NCI-H2081 (cell line): ENCODE measurements at regions not wholly inside any gene's neighbourhood (a gene's known extent, or its start where the extent isn't known, plus 50 kb on each side); places are given as distances from the start of the nearest gene placed in this dataset.
A peak's percentile ranks its signal among the peaks of the same experiment; 100 is the strongest.

ENCODE experiments used
- DNase-seq, 2 experiments: peaks; one replicate each; lab custom pipeline; 2025; lab: John Stamatoyannopoulos, UW

DNA sequence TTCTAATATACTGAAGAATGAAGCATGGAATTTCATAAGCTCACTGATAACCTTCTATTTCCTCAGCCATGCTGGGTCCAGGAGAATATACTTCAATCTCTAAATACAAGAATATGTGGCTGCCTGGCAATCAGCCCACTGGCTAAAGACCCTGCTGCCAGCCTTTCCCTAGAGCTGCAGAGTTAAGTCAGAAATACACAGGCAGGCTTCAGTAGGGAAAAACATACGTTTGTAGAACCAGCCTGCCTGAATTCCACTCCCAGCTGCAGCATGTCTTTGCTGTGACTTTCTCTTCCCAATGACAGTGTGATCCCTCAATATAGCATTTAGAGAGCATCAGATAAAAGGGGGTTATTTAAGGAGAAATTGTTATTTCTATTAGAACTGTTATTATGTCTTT is 289.1 kb downstream of the PCDH19 start:
- DNase-seq, result peak in 1 of 2 experiments; percentile 19

DNA sequence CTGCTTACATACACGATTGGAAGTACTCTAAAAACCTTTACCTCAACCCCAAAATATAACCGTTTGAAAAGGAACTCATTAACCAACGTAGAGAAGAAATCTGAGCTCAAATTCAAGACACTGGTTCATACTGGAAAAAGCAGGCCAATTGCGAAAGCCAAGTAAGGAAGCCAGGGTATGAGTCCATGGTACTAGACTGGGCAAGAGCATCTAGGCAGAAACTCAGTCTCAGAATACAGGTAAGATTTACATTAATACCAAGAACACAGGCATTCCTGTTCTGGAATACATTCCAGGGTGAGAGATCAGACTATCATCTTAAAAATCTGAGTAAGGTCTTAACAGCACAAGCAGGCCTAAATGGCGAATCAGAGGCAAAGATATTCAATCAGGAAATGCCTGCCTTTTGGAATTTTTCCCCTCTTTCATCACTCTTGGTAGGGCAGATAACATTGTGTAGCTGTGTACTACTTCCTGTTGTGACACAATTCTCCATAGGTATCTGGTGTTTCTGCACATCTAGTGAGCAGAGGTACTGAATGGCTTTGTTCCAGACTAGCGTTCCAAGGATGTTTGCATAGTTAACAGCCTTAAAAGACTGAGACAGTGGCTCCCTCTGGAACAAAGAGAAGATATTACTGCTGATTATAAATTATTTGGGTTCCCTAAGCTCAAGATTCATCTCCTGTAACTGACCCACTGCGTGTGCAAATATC is 311.3 kb downstream of the PCDH19 start:
- no peak for DNase-seq

DNA sequence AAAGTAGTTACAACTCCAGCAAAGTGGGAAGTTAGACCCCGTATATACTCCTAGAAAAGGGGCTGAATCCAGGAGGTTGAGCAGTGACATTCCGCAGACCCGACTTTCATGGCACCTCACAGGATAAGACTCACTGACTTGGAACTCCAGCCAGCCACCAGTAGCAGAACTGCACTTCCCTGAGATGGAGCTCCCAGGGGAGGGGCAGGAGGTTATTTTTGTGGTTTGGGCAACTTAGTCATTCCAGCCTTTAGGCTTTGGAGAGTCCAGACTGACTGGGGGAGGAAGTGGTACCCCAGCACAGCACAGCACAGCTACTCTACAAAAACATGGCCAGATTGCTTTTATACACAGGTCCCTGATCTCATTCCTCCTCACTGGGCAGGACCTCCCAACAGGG is 319.1 kb downstream of the PCDH19 start:
- DNase-seq, result no peak

DNA sequence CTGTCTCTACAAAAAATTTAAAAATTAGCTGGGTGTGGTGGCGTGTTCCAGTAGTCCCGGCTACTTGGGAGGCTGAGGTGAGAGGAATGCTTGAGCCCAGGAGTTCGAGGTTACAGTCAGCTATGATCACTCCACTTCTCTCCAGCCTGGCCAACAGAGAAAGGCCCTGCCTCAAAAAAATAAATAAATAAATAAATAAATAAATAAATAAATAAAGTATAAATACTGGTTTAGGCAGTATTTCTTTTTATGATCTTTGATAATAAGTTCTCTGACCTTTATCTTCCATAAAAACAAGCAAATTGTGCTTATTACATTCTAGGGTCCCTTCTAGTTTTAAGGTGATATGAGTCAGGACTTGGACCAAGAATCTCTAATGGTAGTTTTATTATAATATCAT is 320.3 kb downstream of the PCDH19 start:
- no peak for DNase-seq

DNA sequence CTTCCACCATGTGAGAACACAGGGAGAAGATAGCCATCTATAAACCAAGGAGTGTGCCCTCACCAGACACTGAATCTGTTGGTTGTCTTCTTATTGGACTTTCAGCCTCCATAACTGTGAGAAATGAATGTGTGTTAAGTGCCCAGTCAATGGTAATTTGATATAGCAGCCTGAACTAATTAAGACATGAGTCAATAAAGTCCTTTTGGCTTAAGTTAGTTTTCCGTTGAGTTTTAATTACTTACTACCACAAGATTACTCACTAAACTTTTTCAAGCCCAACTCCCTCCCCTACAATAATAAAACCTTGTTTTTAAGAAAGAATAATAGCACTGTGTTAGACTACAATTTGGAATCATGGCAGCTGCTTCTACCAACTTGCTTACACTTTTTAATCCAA is 324.2 kb downstream of the PCDH19 start:
- DNase-seq, result no peak

DNA sequence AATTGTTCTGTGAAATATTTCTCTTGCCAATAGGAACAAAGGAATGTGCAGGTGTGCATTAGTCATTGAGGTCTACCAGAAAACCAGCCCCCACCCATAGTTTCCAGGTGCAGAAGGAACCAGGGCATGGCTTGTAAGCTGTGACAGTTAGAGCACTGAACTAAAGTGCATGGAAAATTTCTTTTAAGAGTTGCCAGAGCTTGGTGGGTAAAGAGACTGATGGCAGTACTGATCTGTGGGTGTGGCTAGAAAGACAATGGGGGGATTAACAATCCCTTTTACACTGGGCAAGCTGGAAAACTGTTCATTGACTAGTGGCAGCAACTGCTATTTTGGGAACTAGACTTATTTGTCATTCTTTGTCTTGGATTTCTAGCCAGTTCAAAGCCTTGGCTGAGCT is 326.9 kb downstream of the PCDH19 start:
- DNase-seq, result no peak

DNA sequence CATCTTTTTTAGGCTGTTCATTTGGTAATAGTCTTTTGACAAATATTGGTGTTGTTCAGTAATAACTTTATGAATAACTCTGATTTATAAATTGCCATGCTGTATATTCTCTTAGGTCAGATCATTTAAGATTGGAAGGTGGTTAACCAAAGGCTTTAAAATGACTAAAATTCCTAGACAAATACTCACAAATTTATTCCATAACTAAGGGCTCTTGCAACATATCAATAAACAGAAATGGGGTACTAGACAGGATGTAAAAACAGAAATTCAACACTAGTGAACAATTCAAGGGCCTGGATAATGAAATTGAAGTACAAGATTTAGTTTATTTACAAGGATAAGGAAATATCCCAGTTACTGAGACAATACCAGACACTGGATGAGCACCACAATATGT is 328.6 kb downstream of the PCDH19 start:
- DNase-seq, result no peak

DNA sequence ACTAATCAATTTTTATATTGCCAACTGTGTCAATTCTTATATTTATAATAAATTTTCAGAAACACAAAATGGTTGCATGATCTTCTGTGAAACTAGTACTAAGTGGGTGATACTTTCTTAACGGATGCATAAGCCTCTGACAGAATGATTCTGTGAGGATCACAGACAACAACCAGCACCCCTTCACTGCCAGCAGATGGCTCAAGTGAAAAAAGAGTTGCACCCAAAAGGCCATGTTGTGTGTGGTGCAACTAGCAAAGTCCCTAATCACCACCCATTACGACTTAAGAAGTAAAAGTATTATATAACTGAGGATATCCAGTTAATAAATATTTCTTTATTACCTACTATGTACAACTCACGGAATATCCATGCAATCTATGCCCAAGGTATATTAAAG is 334.0 kb downstream of the PCDH19 start:
- no peak for DNase-seq

DNA sequence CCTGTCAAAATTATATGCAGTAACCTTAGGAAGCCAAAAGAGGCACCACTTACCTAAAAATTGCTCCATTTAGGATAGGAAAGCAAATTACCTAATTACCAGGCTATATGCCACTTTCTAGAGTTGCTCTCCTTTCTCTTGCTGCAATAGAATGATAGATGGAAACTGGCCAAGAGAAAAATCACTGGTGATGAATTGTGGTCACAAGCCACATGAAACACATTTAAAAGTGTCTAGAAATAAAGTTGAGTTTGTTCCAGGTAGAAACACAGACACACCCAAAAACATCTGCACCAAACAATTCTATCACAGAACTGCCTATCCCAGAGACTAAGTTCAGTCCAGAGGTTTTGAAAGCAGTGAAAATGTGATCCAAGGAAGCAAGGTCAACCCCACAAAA is 337.7 kb downstream of the PCDH19 start:
- no peak for DNase-seq

DNA sequence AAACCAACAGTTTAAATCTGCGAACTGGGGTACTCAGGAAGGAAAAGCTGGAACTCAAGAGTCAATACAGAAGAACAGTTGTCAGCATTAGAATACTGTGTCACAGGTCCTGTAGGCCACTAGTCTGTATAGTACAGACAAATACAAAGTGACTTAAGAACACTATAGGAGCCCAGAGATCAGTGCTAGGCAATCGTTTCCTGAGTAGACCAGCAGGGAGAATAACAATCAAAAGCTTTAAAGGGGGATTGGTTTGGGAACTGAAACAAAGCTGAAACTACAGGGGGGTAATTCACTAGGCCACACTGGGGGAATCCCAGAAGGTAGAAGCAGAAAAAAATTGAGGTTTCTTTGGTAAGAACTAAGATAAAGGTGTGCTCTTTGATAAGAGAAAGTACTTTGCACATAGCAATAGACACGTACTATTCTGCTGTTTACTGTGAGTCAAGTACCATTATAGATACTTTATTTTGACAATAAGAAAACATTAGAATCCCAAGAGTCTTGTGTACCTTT is 339.7 kb downstream of the PCDH19 start:
- no peak for DNase-seq

DNA sequence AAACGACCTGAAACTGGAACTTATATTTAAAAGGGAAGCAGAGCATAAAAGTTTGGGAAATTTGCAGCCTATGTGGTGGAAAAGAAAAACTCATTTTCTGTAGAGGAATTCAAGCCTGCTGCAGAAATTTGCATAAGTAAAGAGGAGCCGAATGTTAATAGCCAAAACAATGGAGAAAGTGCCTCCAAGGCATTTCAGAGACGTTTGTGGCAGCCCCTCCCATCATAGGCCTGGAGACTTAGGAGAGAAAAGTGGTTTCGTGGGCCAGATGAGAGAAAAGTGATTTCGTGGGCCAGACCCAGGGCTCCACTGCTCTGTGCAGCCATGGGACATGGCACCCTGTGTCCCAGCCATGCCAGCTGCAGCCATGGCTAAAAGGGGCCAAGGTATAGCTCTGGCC is 361.9 kb downstream of the PCDH19 start:
- DNase-seq, result no peak
